ENCODE measurements at regions not wholly inside any gene's neighbourhood (a gene's known extent, or its start where the extent isn't known, plus 50 kb on each side); places are given as distances from the start of the nearest gene placed in this dataset.
"Not testable (repeated sequence)": the region's sequence is repeated elsewhere in the genome, so short reads cannot be mapped to it uniquely, and the experiment has no call there.

DNA sequence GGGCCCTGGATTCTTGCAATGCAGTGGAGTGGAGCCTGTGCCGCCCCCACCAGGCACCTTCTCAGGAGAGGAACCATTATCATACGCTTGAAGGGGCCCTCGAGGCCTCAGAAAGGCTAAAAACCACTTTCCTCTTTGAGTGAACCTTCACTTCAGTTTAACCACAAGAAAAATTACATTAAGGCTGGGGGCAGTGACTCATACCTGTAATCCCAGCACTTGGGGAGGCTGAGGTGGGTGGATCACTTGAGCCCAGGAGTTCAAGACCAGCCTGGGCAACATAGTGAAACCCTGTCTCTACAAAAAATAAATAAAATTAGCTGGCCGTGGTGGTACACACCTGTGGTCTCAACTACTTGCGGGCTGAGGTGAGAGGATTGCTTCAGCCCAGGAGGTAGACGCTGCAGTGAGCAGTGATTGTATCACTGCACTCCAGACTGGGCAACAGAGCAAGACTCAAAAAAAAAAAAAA, 165.8 kb upstream of the GRK3 start:
- peak; percentile 72 for DNase-seq

DNA sequence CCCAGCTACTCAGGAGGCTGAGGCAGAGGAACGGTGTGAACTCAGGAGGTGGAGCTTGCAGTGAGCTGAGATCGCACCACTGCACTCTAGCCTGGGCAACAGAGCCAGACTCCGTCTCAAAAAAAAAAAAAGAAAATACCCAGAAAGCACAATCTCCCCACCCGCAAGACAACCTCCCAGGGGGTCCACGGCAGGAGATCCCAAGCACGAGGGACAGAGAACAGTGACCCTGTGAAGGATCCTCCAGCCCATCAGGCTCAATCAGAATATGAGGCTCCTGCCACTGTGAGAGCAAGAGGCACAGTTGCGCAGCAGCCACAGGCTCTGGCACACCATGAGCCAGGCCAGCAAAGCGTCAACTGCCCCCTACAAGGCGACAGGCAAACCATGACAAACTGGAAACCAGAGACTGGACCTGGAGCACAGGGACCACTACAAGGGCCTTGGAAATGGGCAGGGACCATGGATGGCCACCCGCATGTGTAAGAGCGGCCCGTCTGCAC, 164.8 kb upstream of the GRK3 start:
- no peak for DNase-seq

DNA sequence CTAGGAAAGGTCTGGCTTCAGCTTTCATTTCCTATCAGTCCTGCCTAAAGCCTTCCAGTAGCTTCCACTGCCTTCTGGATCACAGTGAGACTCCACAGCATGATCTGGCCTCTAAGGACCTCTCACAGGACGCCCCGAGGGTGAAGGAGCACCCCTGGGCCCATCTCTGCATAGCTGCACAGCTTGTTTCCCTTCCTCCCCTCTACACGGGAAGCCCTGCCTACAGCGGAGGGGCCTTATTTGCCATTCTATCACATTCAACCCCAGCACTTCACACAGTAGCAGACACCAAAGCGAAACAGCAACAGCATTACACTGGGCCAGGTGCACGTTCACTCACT, 162.3 kb upstream of the GRK3 start:
- no peak for DNase-seq

DNA sequence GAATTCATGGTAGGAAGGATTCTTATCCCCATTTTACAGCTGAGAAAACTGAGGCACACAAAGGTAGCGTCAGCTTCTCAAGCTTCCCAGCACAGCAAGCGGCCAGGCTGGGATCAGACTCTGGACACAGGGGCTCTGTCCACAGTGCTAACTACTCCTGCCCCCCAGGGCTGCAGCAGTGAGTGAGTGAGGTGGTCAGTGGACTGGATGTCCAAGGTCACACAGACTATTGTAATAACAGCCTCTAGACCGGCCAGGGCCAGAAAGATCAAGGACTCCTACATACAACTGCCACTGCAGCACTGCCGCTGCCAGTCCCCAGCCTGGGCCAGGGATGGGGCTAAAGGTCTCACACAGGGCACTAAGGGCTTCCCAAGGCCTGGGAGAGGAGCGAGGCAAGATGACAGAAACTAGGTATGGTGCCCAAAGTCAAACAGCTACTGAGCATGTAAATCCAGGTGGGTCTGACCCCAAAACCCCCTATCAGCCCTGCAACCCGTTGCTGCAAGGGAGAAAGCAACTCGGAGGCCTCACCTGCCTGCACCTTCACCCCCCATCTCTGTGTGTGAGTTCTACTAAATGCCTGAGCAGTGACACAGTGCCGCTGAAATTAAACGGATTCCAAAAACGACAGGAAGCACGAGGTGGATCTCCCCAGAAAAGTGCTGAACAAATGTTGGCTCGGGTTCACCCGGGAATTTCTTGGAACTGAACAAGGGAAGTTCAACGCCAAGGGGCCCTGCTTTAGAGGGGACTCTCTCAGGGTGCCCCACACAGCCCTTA, 161.8 kb upstream of the GRK3 start:
- DNase-seq: peak; percentile 26

DNA sequence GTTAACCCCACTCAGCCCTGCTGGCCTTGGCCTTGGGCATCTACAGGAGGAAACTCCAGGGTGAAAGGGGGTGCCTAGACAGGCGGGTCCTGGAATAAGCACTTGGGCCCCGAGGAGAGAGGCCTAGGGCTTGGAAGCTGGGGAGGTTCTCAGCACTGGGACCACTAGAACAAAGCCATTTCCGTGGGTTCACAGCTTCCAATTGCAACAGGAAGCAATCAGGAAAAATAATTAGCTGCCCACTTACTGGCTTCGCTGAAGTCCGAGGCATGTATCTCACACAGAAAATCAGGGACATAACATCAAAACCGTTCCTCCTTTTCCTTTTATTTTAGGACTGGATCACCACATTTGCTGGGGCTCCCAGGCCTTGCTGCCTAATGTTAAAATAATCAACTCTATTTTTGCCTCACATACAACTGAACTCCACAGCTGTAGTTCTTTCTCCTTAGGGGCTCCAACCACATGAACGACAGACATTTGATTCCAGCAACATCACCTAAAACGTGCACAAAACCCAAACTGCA, 161.1 kb upstream of the GRK3 start:
- DNase-seq: no peak

DNA sequence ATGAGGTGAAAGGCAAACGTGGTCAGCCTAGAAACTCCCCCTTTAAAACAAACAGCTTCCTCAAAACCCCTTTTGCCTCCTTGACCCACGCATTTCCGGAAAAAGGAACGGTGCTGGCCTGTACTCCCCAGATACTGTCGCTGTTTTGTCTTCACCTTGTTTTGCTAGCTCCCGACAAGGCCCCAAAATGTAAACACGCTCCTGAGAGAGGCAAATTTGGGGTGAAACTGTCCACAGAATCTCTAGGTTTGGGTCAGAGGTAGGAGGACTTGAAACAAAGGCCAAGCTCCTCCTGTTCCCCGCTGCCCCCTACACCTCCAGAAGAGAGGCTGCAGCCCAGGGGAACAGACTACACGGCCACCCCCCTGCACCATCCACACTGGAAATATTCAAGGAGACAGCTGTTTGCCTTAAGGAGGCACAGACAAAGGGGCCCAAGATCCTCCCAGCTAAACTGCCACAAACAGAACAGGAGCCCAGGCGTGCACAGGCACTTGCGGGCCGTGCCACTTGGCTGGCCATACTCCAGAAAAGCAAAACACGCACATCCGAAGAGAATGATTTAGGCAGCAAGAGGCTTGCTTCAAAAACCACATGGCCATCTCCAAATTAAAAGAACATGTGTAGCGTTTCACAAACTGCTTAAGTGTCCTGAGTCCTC, 160.5 kb upstream of the GRK3 start:
- no peak for DNase-seq

DNA sequence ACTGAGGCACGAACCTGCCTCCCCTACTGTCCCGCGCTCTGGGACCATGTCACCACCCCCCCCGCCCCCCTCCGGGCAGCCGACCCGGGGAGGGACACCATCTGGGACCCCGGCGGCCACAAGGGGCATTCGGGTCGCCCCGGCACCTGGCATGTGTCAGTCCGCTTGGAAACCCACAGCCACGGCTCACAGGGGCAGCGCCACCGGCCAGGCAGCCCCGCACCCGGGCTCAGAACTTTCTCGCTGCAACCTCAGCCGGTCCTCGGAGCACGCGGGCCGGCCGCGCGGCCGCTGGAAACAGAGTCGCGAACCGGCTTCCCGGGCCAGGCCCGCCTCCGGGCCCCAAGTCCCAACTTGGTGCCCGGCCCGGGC, 159.9 kb upstream of the GRK3 start:
- no peak for DNase-seq

DNA sequence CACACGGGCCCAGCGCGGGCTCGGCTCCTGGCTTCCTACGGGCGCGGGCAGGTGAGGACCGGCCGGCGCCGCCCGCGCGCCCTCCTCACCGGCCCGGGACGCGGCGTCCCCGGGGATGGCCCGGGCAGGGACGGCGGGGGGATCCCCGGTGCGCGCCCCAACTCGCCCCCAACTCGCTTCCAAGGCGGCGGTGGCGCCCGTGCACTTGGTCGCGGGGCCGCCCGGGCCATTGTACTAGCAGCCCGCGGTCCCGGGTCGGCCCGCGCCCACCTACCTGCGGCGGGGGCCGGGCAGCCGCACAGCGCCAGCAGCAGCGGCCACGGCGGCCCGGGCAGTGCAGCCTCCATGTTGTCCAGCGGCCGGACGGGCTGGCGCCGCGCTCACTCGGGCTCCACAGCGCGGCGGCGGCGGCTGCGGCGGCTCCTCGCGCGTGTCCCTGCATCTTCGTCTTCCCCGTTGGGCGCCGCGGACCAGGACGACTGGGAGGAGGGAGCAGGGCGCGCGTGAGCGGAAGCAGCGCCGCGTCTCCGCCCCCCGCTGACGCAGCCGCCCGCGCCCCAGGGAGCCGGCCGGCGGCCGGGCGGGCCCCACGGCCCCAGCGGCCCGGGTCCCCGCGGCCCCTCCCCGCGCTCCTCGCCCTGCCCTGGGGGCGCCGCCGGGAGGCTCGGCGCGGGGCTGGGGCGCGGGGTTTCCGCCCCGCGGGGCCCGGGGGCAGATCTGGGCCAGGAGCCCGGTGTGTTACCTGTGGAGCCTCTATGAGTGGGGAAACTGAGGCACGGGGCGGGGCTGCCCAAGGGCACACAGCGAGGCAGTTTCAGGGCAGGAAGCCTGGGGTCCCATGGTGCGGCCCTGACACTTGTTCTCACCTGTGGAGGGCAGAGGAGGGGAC, 159.3 kb upstream of the GRK3 start:
- DNase-seq: peak; percentile 34

DNA sequence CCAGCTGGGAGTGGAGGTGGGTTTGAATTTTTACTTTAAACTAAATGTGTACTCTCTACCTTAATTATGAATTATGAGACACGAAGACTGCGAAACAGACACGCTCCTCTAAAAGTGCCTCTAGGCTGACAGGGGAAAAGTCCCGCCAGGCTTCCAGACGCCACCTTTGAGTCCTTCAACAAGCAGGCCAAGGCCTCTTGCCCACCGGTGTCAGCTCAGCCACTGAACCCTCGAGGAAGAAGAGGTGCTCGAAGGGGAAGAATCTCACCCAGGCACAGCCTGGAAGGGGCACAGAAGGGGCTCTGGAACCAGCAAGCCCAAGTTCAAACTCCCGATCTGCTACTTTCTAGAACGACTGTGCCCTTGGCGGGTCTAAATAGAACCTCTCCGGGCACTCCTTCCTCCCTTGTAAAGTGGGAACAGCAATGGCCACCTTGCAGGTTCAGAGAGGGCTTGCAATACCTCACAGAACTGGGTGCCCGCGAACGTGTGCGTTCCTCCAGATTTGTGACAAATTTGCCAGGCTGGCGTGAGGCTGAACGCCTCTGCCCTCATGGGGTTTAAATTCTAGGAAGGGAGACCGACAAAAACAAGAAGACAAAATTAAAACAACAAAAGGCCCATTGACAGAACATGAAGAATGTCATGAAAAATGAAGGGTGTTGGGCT, 158.5 kb upstream of the GRK3 start:
- DNase-seq: no peak

DNA sequence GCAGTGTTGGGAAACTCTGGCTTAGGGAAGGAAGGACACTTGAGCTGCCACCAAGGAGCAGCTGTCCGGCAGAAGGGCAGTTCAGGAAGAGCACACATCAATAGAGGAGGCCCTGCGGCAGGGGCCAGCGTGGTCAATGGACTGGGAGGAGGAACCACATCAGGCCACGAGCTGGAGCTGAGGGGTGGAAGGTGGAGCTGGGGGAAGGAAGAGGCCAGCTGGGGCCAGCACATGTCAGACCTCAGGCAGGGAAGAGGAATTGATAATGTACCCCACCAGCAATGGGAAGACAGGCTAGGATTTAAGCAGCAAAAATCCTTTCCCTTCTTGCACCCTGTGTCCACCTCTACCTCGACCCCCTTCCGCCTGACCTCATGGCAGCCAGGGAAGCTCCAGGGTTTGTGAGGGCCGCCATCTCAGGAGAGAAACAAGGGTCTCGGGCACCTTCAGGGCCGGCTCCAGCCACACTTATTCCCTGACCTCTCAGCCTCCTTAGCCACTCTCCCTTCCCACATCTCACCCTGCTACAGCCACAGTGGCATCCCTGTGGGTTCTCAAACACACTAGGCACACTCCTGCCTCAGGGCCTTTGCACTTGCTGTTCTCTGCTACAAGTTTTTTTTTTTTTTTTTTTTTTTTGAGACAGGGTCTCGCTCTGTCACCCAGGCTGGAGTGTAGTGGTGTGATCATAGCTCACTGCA, 157.8 kb upstream of the GRK3 start:
- no peak for DNase-seq

DNA sequence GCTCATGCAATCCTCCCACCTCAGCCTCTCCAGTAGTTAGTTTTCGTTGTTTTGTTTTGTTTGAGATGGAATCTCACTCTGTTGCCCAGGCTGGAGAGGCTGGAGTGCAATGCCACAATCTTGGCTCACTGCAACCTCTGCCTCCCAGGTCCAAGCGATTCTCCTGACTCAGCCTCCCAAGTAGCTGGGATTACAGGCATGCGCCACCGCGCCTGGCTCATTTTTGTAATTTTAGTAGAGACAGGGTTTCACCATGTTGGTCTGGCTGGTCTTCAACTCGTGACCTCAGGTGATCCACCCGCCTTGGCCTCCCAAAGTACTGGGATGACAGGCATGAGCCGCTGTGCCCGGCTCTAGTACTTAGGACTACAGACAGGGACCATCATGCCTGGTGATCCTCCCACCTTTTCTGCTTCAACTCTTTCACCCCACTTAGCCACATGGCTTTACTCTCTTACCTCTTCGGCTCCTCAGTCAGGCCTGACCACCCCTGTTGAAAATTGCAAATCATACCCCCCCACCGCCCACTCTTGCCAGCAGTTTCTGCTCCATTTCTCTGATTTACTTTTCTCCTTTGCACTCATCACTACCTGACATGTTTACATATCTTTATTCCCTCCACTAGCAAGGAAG, 157.1 kb upstream of the GRK3 start:
- DNase-seq: no peak

DNA sequence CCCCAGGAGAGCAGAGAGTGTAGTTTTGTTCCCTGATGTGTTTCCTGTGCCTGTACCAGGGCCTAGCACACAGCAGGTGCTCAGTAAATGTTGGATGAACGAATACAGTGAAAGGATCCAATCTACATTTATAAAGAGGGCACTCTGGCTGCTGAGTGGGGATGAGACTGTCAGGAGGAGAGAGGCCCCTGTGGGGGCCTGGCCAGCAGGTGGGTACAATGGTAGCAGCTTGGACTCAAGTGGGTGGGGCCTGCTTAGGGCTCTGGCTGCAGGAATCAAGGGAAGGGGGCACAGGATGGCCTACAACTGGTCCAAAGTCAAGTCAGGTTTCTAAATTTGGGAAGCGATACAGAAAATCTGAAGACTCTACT, 156.6 kb upstream of the GRK3 start:
- no peak for DNase-seq

DNA sequence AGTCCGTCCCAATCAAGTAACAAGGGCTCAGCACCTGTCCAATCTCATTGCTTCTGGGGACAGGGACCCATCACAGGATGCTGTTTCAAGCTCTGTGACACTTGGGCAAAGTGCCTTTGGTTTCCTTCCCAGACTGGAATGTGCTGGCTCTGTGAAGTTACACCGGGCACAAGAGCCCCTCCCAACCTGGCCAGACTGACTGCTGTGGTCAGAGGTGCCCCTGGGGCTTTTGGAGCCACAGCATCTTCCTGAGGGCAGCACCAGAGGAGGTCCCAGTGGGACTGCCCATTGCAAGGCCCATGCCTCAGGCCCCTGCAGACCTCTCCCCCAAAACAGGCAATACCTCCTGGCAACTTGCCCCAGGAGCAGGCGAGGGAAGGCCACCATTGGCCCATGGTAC, 155.2 kb upstream of the GRK3 start:
- no peak for DNase-seq

DNA sequence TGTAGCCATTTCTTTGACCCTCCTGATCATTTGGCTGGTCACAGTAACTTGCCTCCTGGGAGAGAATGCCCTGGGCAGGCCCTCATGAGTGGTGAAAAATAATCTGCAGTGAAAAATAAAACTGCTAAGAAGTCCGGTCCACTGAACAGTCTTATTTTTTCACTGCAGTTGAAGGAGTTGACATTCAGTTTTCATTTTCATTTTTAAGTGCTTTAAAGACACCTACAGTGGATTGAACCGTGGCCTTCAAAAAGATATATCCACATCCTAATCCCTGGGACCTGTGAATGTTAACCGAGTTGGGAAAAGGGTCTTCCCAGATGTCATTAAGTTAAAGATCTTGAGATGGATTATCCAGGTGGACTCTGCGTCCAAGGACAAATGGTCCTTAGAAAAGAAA, 153.6 kb upstream of the GRK3 start:
- DNase-seq: no peak

DNA sequence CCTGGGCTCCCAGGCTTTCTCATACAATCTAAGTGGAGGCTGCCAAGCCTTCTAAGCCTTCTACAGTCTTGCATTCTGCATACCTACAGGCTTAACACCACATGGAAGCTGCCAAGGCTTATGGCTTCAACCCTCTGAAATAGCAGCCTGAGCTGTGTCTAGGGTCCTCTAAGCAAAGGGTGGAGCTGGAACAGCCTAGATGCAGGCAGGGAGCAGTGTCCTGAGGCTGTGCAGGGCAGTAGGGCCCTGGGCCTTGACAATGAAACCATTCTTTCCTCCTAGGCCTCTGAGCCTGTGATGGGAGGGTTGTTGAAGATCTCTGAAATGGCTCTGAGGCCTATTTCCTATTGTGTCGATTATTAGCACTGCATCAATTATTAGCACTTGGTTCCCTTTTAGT, 150.9 kb upstream of the GRK3 start:
- no peak for DNase-seq

DNA sequence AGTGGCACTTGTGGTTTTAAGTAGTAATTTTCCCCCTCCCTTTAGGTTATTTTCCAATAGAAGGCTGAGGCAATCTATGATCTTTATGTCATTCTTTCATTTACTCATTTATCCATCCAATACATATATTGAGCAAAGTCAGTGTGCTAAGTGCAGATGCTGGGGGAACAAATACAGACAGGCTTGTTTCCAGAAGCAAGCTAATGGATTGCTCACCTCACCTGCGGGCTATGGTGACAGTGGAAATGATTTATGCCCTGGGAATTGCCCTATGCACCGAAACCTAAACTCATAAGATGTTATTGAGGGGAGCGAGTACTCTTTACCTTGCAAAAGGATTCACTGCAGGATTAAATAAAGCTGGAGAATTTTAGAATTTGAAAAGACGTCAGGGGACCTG, 148.7 kb upstream of the GRK3 start:
- DNase-seq: not testable (repeated sequence)

DNA sequence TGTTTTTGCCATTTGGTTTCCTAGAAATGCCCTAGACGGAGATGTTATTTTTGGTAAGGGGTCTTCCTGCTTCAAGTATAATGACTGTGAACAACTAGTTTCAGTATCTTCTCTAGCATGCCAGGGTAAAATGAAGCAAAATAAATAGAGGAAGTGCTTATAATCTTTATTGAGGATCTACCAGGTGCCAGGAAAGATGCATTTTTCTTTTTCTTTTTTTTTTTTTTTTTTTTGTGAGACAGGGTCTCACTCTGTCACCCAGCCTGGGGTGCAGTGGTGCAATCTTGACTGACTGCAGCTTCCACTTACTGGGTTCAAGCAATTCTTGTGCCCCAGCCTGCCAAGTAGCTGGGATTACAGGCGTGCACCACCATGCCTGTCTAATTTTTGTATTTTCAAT, 146.6 kb upstream of the GRK3 start:
- not testable (repeated sequence) for DNase-seq

DNA sequence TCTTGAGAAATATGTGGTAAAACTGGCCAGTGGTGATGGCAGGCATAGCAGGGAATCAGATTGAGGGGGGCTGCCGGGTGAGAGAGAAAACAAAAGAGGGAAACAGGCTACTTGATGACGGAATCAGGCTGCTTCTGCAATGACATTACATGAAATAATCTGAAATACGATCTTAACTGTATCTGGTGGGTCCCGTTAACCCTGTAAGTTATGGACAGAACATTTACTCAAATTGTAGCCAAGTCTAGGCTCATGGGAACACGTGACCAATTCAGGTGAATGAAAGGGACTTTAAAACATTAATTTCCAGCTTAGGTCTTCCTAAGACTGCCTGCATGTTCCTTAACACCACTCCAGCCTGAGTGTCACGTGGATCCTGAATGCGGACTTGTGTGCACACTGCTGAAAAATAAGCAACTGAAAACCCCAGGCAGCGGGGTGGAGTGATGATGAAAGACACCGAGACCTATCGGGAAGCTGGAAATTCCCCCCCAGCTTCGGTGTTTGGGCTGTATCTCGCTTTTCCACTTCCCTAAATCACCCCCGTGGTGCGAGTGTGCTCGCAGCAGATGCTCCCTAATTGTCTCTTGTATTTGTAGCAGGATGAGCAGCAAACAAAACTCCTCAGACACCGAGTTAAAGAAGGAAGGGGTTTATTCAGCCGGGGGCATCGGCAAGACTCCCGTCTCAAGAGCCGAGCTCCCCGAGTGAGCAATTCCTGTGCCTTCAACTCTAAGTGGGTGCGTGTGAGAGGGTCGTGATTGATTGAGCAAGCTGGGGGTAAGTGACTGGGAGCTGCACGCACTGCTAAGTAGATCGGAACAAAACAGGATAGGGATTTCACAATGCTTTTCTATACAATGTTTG, 145.0 kb upstream of the GRK3 start:
- DNase-seq: no peak

DNA sequence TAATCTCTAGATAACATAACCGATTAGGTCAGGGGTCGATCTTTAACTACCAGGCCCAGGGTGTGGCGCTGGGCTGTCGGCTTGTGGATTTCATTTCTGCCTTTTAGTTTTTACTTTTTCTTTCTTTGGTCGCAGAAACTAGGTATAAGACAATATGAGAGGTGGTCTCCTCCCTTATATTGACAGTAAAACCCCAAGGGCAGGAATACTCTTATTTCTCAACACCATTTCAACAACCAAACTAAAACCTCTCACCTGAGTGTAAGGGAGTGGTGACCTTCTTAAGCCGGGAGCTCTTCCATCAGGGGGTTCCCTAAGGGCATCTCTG, 144.4 kb upstream of the GRK3 start:
- DNase-seq: not testable (repeated sequence)

DNA sequence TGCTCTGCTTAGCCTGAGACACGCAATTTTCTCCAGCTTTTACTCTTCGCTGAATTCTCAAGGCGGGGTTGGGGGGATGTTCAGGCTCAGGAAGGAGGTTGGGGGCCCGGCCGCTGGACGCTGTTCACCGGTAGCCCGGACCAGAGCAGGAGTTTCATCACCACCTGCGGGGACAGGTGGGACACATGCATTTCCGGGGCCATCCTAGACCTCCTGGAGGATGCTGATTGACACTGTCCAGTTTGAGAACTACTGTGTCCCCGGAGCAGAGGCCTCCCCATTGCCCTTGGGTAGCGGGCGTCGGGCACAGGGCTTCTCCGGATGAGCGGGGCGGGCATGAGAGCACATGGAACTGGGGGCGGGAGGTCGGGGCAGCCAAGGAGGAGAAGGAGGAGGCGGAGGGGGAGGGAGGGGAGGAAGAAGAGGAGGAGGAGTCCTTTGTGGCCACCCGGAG, 144.0 kb upstream of the GRK3 start:
- no peak for DNase-seq
